ENCODE measurements at regions not wholly inside any gene's neighbourhood (a gene's known extent, or its start where the extent isn't known, plus 50 kb on each side); places are given as distances from the start of the nearest gene placed in this dataset.

DNA sequence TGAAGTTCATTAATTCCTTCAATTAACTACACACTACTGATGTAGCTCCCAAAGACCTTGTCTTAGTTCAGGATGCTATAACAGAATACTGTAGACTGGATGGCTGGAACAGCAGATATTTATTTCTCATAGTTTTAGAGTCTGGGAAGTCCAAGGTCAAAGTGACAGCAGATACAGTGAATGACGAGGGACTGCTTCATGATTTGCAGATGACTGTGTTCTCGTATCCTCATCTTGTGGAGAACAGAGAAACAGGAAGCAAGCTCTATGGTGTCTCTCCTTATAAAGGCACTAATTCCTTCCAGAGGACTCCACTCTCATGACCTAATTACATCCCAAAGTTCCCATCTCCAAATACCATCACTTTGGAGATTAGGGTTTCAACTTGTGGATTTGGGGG is 65.6 kb upstream of the MAP1B start:
- no peak for DNase-seq (ENCODE audit: low read depth in 2 of 2)

DNA sequence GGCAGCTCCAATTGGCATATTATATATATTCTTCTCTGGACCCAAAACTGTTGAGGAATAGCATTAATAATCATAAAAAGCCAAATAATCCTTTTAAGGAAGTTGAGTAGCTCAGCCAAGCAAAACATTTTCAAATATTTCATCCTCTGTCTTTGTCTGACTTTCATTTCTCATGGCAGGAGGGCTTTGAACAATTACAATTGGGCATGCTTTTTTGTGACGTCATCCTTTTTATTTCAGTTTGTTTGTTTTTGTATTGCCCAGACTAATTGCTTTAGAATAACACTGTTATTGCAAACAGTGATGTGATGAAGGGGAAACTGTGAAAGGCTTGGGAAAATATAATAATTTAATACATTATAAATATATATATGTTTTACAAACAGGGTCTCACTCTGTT is 65.2 kb upstream of the MAP1B start:
- DNase-seq (ENCODE audit: low read depth in 2 of 2), result no peak

DNA sequence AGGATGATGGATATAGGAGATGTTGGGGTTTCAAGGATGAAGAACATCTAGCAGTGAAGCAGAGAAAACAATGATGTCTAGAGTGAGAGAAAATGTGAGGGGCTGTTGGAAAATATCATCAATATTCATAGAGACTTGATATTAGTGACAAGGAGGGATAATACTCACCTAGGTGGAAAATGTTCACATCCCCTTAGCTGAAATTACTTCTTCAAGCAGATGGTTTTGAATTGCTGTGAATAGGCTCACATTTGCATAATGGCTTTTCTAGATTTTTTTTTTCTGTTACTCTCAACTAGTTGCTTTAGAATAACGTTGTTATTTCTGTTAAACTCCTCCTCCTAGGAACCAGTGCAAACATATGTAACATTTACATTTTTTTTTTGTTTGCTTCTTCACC is 61.6 kb upstream of the MAP1B start:
- DNase-seq (ENCODE audit: low read depth in 2 of 2), result no peak

DNA sequence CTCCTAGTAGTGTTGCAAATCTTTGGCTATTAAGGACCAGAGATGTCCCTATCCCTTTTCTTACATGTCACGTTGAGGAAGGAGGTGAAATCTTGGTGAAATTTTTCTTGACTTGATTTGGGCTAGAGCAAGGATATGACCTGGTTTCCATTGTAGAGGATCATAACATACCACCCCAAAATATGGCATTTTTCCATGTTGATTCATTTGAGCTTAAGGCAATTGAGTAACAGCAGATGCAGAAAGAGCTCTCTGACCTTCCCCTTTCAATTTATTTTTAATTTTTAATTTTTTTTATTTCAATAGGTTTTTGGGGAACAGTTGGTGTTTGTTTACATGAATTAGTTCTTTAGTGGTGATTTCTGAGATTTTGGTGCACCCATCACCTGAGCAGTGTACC is 61.2 kb upstream of the MAP1B start:
- DNase-seq (ENCODE audit: low read depth in 2 of 2), result no peak

DNA sequence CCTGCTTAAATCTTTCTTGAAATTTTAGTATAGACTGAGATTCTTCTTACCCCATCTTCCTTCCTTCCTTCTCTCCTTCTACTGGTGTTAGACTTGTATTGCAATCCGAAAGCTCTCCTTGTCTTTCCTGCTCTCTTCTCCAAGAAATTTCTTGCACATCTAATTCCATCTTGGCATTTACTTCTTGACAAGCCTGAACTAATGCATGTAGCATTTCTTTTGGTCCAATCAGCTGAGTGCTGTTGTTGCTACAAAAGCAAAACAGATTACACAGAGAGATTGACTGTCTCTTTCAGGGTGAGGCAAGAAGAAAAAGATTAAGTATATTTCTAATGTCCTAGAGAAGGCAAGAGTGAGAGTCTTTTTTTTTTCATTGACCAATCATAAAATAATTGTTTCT is 51.6 kb upstream of the MAP1B start:
- DNase-seq (ENCODE audit: low read depth in 2 of 2), result no peak
